Endothelial cell of umbilical vein (primary cell): ENCODE measurements at regions not wholly inside any gene's neighbourhood (a gene's known extent, or its start where the extent isn't known, plus 50 kb on each side); places are given as distances from the start of the nearest gene placed in this dataset.

Experiments used
- BruUV-seq: library from RNA; stranded (reverse); fragments of 400-500 nt; replicated peaks from 2 replicates; lab custom pipeline; 2021; lab: Mats Ljungman, UMichigan
- CTCF ChIA-PET: fragments of 300-600, 350-600 bp; sonication (Branson Sonifier 250); formaldehyde crosslinking; loops from one replicate; lab custom pipeline; 2021; ENCODE audit warnings: antibody characterized with exemption, inconsistent platforms; lab: Charles Lee
- POLR2A ChIA-PET: fragments of 300-600, 350-600 bp; sonication (Branson Sonifier 250); formaldehyde crosslinking; loops from one replicate; lab custom pipeline; 2021; ENCODE audit warnings: antibody characterized with exemption, inconsistent platforms; lab: Charles Lee
- DNase-seq: peaks from one replicate; pipeline ENCODE4 v3.0.0-alpha.2; 2011; ENCODE audit warnings: low read depth, low spot score
- FAIRE-seq: peaks from 2 replicates; lab custom pipeline; 2011; peaks lifted over from hg19 to GRCh38; lab: Jason Lieb, UNC
- H2AFZ ChIP-seq: 2 replicates; pipeline ENCODE4 v1.6.0; 2012; ENCODE audit warnings: low read depth, low read length, control low read depth, inconsistent platforms
- H3K27ac ChIP-seq: 2 replicates; pipeline ENCODE4 v1.5.1; 2011; ENCODE audit warnings: low read depth, mild to moderate bottlenecking, control low read depth, low read length, moderate library complexity; ENCODE audit not compliant: insufficient read depth
- H3K27me3 ChIP-seq, 2 experiments: 2 replicates each; pipeline versions ENCODE4 v1.6.0 to v1.6.1; 2011; ENCODE audit warnings: low read length in 2 of 2, mixed read lengths in 1 of 2; ENCODE audit not compliant: control insufficient read depth in 2 of 2, insufficient read depth in 2 of 2
- H3K36me3 ChIP-seq, 2 experiments: 2 replicates in 1 of 2; 3 replicates in 1 of 2; pipeline ENCODE4 v1.5.1; 2011; ENCODE audit warnings: low read length in 2 of 2, mild to moderate bottlenecking in 1 of 2, moderate library complexity in 1 of 2; ENCODE audit not compliant: control insufficient read depth in 2 of 2, insufficient read depth in 2 of 2; ENCODE audit errors: extremely low read depth in 1 of 2
- H3K4me1 ChIP-seq: 3 replicates; pipeline ENCODE4 v1.5.1; 2011; ENCODE audit warnings: mild to moderate bottlenecking, low read length; ENCODE audit not compliant: control insufficient read depth, insufficient read depth; ENCODE audit errors: extremely low read depth
- H3K4me2 ChIP-seq: 2 replicates; pipeline ENCODE4 v1.6.1; 2011; ENCODE audit warnings: low read length, control low read depth, mixed read lengths; ENCODE audit not compliant: insufficient read depth
- H3K4me3 ChIP-seq, 3 experiments: fragments of 200-600 bp in 1 of 3; sonication (generic), shearing (Covaris generic) in 1 of 3; replicated peaks in 1 of 3; 2 replicates each; pipeline ENCODE4 v1.5.1; 2011 to 2016; ENCODE audit warnings: control low read depth in 3 of 3, low read length in 3 of 3, mild to moderate bottlenecking in 2 of 3, inconsistent platforms in 1 of 3, low read depth in 1 of 3, moderate library complexity in 1 of 3; ENCODE audit not compliant: insufficient read depth in 1 of 3
- H3K79me2 ChIP-seq: 2 replicates; pipeline ENCODE4 v1.6.0; 2012; ENCODE audit warnings: low read length, inconsistent platforms; ENCODE audit not compliant: control insufficient read depth, insufficient read depth
- H3K9ac ChIP-seq: replicated peaks from 2 replicates; pipeline ENCODE3; 2011; ENCODE audit warnings: low read length, control low read depth; ENCODE audit not compliant: insufficient read depth; ENCODE audit errors: extremely low read depth
- H3K9me1 ChIP-seq: replicated peaks from 3 replicates; pipeline ENCODE4 v1.6.0; 2011; ENCODE audit warnings: mild to moderate bottlenecking, low read length; ENCODE audit not compliant: control insufficient read depth, insufficient read depth; ENCODE audit errors: extremely low read depth
- H3K9me3 ChIP-seq: replicated peaks from 2 replicates; pipeline ENCODE4 v1.5.1; 2012; ENCODE audit warnings: low read length, inconsistent platforms; ENCODE audit not compliant: control insufficient read depth, insufficient read depth
- H4K20me1 ChIP-seq: replicated peaks from 2 replicates; pipeline ENCODE3; 2011; ENCODE audit warnings: mild to moderate bottlenecking, low read length; ENCODE audit not compliant: control insufficient read depth, insufficient read depth; ENCODE audit errors: extremely low read depth
- CTCF ChIP-seq, 2 donors: IDR thresholded peaks; 1 replicate in 1 of 2; 2 replicates in 1 of 2; pipeline ENCODE4 v1.5.1; 2011; ENCODE audit warnings: low read length in 2 of 2, mild to moderate bottlenecking in 2 of 2, moderate library complexity in 2 of 2, control low read depth in 1 of 2, inconsistent platforms in 1 of 2, low read depth in 1 of 2; ENCODE audit not compliant: insufficient read depth in 1 of 2; ENCODE audit errors: extremely low read depth in 1 of 2
- EZH2 ChIP-seq: IDR thresholded peaks from 2 replicates; pipeline ENCODE4 v1.6.1; 2012; ENCODE audit warnings: borderline replicate concordance, low read depth, mild to moderate bottlenecking, moderate library complexity, low read length, inconsistent platforms; ENCODE audit not compliant: severe bottlenecking
- FOS ChIP-seq: IDR thresholded peaks from 2 replicates; pipeline ENCODE4 v1.6.1; 2011; ENCODE audit warnings: mild to moderate bottlenecking, low read length, moderate library complexity, borderline replicate concordance; ENCODE audit not compliant: insufficient read depth
- GATA2 ChIP-seq: IDR thresholded peaks from 2 replicates; pipeline ENCODE4 v1.7.0; 2011; ENCODE audit warnings: low read depth, mild to moderate bottlenecking, moderate library complexity, mixed read lengths, low read length; ENCODE audit not compliant: insufficient read length, insufficient read depth
- JUN ChIP-seq: IDR thresholded peaks from 2 replicates; pipeline ENCODE4 v1.6.1; 2011; ENCODE audit warnings: borderline replicate concordance, low read depth; ENCODE audit not compliant: insufficient read length, insufficient read depth
- MAX ChIP-seq: IDR thresholded peaks from 2 replicates; pipeline ENCODE4 v1.6.1; 2011; ENCODE audit not compliant: insufficient read depth, insufficient read length
- MYC ChIP-seq: IDR thresholded peaks from one replicate; pipeline ENCODE4 v1.6.1; 2011; ENCODE audit warnings: mild to moderate bottlenecking, low read depth, low read length
- POLR2A ChIP-seq: IDR thresholded peaks from 2 replicates; pipeline ENCODE4 v1.6.1; 2012; ENCODE audit warnings: low read depth, mild to moderate bottlenecking, control low read depth, low read length
- POLR2AphosphoS5 ChIP-seq: IDR thresholded peaks from 2 replicates; pipeline ENCODE4 v1.6.1; 2012; ENCODE audit warnings: low read depth, mild to moderate bottlenecking, control low read depth, low read length, moderate library complexity; ENCODE audit not compliant: insufficient read depth
- dilution Hi-C: fragments of 300-500 bp; cut with MboI; formaldehyde crosslinking; loops from one replicate; pipeline ENCODE4 v1.15.0; 2019; ENCODE audit warnings: low sequenced_read_pairs; ENCODE audit not compliant: extremely low pct_ligation_motif_present
- intact Hi-C: fragments of 100-400 bp; cut with micrococcal nuclease; formaldehyde crosslinking; loops from one replicate; pipeline ENCODE4 v1.10.0; 2022

- BruUV-seq, result no TSS peak
- Histone ChIP-seq H3K36me3 (no peaks in the 10 kb centered on the region), H3K27me3 (no peaks in the 10 kb centered on the region), H3K79me2 (no peaks in the 10 kb centered on the region), H3K27ac (no peak overlapping the region), H3K9ac (no peak overlapping the region), H3K9me3 (no peaks in the 10 kb centered on the region), H3K4me1 (no peaks in the 10 kb centered on the region), H3K4me2 (no peak overlapping the region), H3K9me1 (no peaks in the 10 kb centered on the region), H4K20me1 (no peaks in the 10 kb centered on the region), H3K4me3 (no peak overlapping the region), H2AFZ (no peak overlapping the region)
- no peak for DNase-seq
- CTCF ChIA-PET, result interaction anchor here (0.8 kb wide), 1 partner anchor 11 kb away, joined by 3 read pairs; no protein-coding TSS in a partner anchor
- no peak for FAIRE-seq
- dilution Hi-C loops (no loop called here), intact Hi-C loops (no loop called here)
- POLR2A ChIA-PET, result no interaction called here
- TF ChIP-seq MAX, result no peak
- TF ChIP-seq POLR2AphosphoS5, result no peak
- TF ChIP-seq CTCF (IDR thresholded peaks at IDR 0.05; ENCODE audit: extremely low read depth in 1 of 2, insufficient read depth in 1 of 2, low read depth in 1 of 2, low read length in 2 of 2), result no peak
- TF ChIP-seq JUN, result no peak
- no peak for TF ChIP-seq MYC
- no peak for TF ChIP-seq GATA2
- no peak for TF ChIP-seq EZH2
- no peak for TF ChIP-seq POLR2A
- no peak for TF ChIP-seq FOS
Observed at GRCh38 chr6:139497345-139497961, 123.0 kb upstream of the CITED2 start.
